GM12873 (cell line): ENCODE measurements at regions not wholly inside any gene's neighbourhood (a gene's known extent, or its start where the extent isn't known, plus 50 kb on each side); places are given as distances from the start of the nearest gene placed in this dataset.

ENCODE experiments used
- TF ChIP-seq, protein P1 (sequence below): IDR thresholded peaks from 2 replicates; pipeline ENCODE4 v1.5.1; 2012; ENCODE audit warnings: low read depth, mild to moderate bottlenecking, moderate library complexity, low read length, control low read depth; ENCODE audit not compliant: insufficient read depth; ENCODE audit errors: missing control alignments

GRCh38 chr4:167424341-167425256 lies 190.3 kb upstream of the SPOCK3 start:
- TF ChIP-seq, protein P1, sequence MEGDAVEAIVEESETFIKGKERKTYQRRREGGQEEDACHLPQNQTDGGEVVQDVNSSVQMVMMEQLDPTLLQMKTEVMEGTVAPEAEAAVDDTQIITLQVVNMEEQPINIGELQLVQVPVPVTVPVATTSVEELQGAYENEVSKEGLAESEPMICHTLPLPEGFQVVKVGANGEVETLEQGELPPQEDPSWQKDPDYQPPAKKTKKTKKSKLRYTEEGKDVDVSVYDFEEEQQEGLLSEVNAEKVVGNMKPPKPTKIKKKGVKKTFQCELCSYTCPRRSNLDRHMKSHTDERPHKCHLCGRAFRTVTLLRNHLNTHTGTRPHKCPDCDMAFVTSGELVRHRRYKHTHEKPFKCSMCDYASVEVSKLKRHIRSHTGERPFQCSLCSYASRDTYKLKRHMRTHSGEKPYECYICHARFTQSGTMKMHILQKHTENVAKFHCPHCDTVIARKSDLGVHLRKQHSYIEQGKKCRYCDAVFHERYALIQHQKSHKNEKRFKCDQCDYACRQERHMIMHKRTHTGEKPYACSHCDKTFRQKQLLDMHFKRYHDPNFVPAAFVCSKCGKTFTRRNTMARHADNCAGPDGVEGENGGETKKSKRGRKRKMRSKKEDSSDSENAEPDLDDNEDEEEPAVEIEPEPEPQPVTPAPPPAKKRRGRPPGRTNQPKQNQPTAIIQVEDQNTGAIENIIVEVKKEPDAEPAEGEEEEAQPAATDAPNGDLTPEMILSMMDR, result no peak

- TF ChIP-seq, protein P1, result no peak
These were observed 193.9 kb upstream of the SPOCK3 start for GRCh38 chr4:167428156-167428555.

DNA sequence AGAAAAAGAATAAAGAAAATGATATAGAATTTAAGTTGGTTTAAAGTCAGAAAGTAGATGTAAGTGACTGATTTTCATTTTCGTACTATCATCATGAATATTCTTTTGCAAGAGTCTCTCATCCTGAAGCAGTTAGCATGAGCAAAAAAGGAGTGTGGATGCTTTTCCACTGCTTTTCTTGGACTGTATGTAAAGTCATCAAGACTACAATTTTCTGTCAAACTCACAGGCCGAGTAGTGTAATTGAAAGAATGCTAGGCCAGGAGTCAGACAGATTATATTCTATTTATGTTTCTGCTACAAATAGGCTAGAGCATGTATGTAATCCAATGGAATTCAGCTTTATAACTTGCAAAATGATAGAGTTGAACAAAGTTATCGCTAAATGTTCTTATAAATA lies 197.1 kb upstream of the SPOCK3 start:
- TF ChIP-seq, protein P1, result no peak

DNA sequence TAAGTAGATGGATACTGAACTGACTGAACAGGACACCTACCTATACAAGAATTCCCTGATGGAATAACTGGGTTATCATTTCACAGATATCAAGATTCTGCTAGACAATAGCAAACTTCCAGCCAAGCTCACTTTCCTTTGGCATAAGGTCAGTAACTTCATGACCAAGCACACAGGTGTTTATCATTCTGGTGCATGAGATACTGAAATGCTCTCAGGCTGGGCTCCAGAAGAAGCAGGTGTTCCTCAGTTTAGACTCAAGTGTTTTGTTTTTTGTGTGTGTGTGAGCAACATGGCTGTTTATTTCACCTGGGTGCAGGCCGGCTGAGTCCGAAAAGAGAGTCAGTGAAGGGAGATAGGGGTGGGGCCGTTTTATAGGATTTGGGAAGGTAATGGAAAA lies 201.5 kb upstream of the SPOCK3 start:
- TF ChIP-seq, protein P1, result no peak

DNA sequence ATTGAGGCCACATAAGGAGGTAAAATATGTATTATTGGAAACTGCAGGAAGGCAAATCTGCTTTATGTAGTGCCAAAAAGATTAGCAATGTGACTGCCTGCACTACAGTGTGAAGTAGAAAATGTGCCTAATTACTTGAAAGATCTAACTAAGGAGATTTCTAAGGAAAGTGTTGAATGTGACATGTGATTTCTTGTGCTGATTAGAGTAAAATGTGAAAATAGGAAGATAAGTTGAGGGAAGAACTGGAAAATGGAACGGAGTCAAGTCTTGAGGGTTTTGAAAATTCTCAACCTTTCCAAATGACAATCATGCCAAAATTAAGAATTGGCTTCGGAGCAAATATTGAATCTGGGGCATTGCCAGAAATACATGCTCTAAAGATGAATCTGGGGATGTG lies 209.5 kb upstream of the SPOCK3 start:
- TF ChIP-seq, protein P1, result no peak

DNA sequence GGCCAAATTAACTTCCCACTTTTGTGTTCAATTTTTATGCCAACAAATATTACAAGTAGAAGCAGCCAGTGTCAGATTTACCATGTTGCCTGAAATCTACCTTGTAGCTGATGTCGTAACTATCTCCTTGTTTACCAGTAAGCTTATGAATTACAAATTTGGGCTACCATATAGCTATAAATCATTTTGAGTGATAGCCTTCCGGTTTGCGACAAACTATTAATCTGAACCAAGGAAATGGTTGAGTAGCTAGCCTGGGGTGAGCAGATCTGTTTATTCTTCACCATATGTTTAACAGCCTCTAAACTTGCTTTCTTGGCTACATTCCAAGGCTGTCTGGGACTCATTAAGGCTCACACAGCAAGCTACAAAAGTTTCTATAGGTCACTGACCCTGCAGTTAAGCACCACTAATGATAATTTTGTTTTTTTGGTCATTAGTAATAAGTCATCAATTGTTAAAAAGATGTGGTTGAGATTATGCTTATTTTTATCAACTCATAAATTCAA lies 218.7 kb upstream of the SPOCK3 start:
- TF ChIP-seq, protein P1, result no peak

- TF ChIP-seq, protein P1, result no peak
These were observed 222.3 kb upstream of the SPOCK3 start for GRCh38 chr4:167456619-167457018.
